RWPE2 (cell line): ENCODE measurements at regions not wholly inside any gene's neighbourhood (a gene's known extent, or its start where the extent isn't known, plus 50 kb on each side); places are given as distances from the start of the nearest gene placed in this dataset.

Source experiments
- ATAC-seq: fragments of 200-7000 bp; cut with Tn5 transposase; 3 replicates; pipeline ENCODE4 v1.9.1; 2021; ENCODE audit warnings: low read depth
- DNase-seq: peaks from one replicate; pipeline ENCODE4 v3.0.0-alpha.2; 2020; ENCODE audit warnings: low spot score
- H3K27ac ChIP-seq: fragments of 450-650 bp; 2 replicates; pipeline ENCODE4 v1.5.1; 2017; ENCODE audit warnings: mild to moderate bottlenecking; ENCODE audit not compliant: poor library complexity, severe bottlenecking
- H3K27me3 ChIP-seq: fragments of 250-450 bp; sonication (Bioruptor Pico); 2 replicates; pipeline ENCODE4 v1.5.1; 2021; ENCODE audit warnings: mild to moderate bottlenecking, moderate library complexity; ENCODE audit not compliant: insufficient read depth, poor library complexity, severe bottlenecking
- H3K36me3 ChIP-seq: fragments of 250-450 bp; sonication (Bioruptor Pico); 2 replicates; pipeline ENCODE4 v1.5.1; 2020; ENCODE audit warnings: low read depth, mild to moderate bottlenecking, moderate library complexity
- H3K4me1 ChIP-seq: fragments of 250-450 bp; sonication (Bioruptor Pico); 2 replicates; pipeline ENCODE4 v1.5.1; 2021; ENCODE audit warnings: mild to moderate bottlenecking, moderate library complexity; ENCODE audit not compliant: insufficient read depth, poor library complexity, severe bottlenecking
- H3K4me3 ChIP-seq: fragments of 250-450 bp; sonication (Bioruptor Pico); 2 replicates; pipeline ENCODE4 v1.5.1; 2021; ENCODE audit warnings: mild to moderate bottlenecking, moderate library complexity; ENCODE audit not compliant: severe bottlenecking
- H3K9me3 ChIP-seq: fragments of 250-450 bp; sonication (Bioruptor Pico); 2 replicates; pipeline ENCODE4 v1.5.1; 2021; ENCODE audit warnings: mild to moderate bottlenecking, moderate library complexity; ENCODE audit not compliant: severe bottlenecking
- CTCF ChIP-seq: fragments of 450-650 bp; IDR thresholded peaks from one replicate; pipeline ENCODE4 v1.5.1; 2017; ENCODE audit warnings: mild to moderate bottlenecking, moderate library complexity; ENCODE audit not compliant: poor library complexity, severe bottlenecking

DNA sequence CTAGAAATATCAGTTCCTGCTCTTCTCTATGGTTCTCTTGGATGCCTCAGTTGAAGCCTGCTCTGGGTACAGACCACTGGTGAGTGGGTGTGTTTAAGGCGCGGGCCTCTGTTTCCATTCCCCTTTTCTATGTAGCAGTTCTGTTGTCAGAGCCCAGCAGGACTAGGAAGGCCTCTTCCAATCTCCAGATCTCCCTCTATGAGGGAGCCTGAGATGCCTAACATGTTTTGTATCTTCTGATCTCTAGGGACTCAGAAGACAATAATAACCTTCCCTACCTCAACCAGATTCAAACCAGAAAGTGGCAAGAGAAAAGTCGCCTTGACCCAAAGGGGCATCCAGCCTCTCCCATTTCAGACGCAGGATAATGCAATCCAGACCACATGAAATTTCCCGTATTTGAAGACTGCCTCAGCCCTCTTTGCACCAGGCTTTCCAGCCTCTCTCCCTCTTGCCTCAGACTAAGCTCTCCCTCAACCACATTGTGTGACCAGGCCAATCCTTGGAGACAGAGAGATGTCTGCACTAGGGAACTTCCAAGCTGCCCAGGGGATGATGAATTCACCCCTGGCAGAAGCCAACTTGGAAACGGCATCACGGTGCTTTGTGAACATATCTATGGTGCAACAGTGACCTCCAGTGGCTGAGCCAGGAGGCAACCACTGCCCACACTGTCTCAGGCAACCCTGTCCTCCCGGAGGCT lies 150.1 kb upstream of the UBASH3B start:
- Histone ChIP-seq H3K4me3 (no peak overlapping the region), H3K9me3 (no peaks in the 10 kb centered on the region), H3K4me1 (no peaks in the 10 kb centered on the region), H3K36me3 (no peaks in the 10 kb centered on the region), H3K27ac (no peak overlapping the region), H3K27me3 (no peaks in the 10 kb centered on the region)
- DNase-seq, result peak; percentile 70
- ATAC-seq, result peak; percentile 99
- TF ChIP-seq CTCF, result peak; percentile 84

DNA sequence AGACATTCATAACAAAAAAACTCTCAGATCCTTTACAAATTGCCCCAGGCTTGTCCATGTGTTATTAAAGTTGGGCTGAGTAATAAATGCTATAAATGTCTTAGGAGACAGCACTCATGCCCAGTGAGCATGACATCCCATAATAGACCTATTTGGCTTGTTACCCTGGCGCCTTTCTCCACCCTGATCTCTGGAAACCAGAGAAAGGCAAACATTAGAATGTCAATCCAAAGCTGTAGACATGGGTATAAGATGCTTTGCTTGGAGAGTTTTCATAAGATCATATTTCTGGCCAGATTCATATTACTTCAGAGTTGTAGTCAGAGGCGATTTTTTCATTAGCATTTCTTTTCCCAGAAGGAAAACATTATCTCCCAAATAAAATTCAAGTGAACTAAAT lies 161.3 kb upstream of the UBASH3B start:
- no peak for TF ChIP-seq CTCF
- DNase-seq (no peak), ATAC-seq (peak; percentile 70)
- Histone ChIP-seq H3K4me1 (peaks cover 16% of the 10 kb centered on the region), H3K9me3 (no peaks in the 10 kb centered on the region), H3K36me3 (no peaks in the 10 kb centered on the region), H3K27me3 (no peaks in the 10 kb centered on the region), H3K27ac (no peak overlapping the region), H3K4me3 (no peak overlapping the region)

DNA sequence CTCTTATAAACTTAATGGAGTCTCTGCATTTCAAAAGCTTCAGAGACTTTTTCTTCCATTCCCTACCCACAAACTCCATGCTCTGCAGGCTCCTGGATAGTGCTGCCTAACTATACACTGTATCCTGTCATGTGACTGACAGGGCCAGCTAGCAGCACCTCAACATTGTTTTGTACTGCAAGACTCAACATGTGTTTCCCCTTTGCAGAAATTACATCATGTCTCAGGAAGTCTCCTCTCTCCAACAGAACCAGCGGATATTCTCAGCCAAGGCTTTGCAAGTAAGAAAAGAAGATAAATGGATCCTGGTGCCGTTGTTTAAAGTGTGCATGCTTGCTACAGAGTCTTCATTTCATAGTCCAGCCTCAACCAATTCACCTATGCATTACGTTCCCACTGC lies 164.0 kb upstream of the UBASH3B start:
- Histone ChIP-seq H3K27ac (peak overlapping the region; percentile 19), H3K9me3 (no peaks in the 10 kb centered on the region), H3K27me3 (no peaks in the 10 kb centered on the region), H3K4me1 (peaks cover 16% of the 10 kb centered on the region), H3K36me3 (no peaks in the 10 kb centered on the region), H3K4me3 (no peak overlapping the region)
- no peak for TF ChIP-seq CTCF
- no peak for DNase-seq
- peak; percentile 94 for ATAC-seq

DNA sequence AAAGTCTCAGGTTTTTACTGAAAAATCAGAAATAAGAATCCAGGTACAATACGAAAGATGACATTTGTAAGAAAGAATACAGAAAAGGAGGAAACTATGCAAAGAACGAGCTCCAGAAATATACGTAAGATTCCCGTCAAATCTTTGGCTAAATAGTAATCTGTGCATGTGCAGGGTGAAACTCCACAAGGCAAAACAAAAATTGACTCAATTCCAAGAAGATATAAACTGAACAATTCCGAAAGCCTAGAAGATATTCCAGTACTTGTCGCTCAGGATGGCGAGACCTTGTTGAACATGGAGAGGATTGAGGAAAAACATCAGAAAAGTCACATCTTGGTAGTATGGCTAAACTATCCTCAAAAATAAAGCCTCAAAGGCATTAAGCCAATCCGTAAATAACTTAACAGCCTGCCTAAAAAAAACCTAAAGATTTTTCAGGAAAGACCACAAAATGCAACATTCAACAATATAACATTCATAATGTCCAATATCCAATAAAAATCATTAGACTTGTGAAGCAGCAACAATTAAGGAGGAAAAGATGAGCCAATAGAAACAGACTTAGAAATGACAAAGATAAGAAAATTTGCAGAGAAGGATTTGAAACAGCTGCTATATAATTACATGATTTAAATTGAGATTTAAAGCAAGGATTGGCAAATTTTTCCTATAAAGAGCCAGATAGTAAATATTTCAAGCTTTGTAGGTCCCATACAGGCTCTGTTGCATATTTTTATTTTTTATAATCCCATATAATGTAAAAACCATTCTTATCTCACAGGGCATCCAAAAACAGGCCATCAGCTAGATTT lies 166.4 kb upstream of the UBASH3B start:
- Histone ChIP-seq H3K27ac (no peak overlapping the region), H3K9me3 (no peaks in the 10 kb centered on the region), H3K27me3 (no peaks in the 10 kb centered on the region), H3K36me3 (no peaks in the 10 kb centered on the region), H3K4me1 (peaks cover 14% of the 10 kb centered on the region), H3K4me3 (no peak overlapping the region)
- TF ChIP-seq CTCF, result no peak
- ATAC-seq (no peak), DNase-seq (no peak)

GRCh38 chr11:122487669-122488068 lies 167.9 kb upstream of the UBASH3B start:
- H3K27ac ChIP-seq, result no peak overlapping the region
- peaks cover 12% of the 10 kb centered on the region for H3K4me1 ChIP-seq
- H3K9me3 ChIP-seq, result no peaks in the 10 kb centered on the region
- H3K27me3 ChIP-seq, result no peaks in the 10 kb centered on the region
- no peak for TF ChIP-seq CTCF
- no peaks in the 10 kb centered on the region for H3K36me3 ChIP-seq
- no peak overlapping the region for H3K4me3 ChIP-seq
- DNase-seq (no peak), ATAC-seq (no peak)
